Muscle of back (tissue), 3 donors: ENCODE measurements at regions not wholly inside any gene's neighbourhood (a gene's known extent, or its start where the extent isn't known, plus 50 kb on each side); places are given as distances from the start of the nearest gene placed in this dataset.
"Not testable (repeated sequence)": the region's sequence is repeated elsewhere in the genome, so short reads cannot be mapped to it uniquely, and the experiment has no call there.

ENCODE experiments used
- DNase-seq, 3 donors: peaks; one replicate each; pipeline versions ENCODE4 v3.0.0 to v3.0.0-alpha.2; 2013

DNA sequence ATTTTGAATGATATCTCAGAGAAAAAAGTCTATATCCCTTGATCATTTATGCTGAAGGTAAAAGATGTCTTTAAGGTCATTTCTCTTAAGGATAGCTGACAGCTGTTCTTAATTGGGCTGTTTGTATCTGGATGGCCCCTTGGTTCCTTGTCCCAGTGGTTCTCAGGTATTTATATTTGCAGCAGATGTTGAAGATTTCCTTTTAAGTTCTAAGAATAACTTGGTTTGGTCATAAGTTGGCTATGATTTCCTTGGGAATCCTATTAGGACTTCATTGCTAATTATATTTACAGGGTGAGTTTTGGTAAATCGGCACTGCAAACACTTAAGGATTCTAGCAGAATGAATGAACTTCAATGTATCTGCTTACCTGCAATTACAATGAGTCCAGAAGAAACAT is 460.4 kb upstream of the SGO1 start:
- no peak for DNase-seq

DNA sequence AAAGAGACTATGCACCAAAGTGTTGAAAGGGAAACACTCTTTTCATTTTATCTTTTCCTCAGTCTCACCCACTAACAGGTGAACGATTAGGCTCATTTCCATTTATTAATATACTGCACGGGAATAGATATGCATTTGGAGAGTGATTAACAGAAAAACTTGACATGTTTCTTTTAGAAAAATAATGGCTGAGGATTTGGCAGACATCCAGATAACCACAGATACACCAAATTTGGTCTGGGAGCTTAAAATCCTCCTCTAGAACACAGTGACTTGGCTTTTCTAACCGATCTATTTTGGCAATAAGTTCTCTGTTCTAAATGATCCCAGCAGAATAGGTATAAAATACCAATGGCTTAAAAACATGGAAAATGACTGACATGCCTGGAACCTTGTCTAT is 459.3 kb upstream of the SGO1 start:
- no peak for DNase-seq

- no peak for DNase-seq
Measured at GRCh38 chr3:20637729-20638128, 451.7 kb upstream of the SGO1 start.

- peak in 1 of 3 donors; percentile 75 for DNase-seq
Measured at GRCh38 chr3:20622304-20622703, 436.3 kb upstream of the SGO1 start.

DNA sequence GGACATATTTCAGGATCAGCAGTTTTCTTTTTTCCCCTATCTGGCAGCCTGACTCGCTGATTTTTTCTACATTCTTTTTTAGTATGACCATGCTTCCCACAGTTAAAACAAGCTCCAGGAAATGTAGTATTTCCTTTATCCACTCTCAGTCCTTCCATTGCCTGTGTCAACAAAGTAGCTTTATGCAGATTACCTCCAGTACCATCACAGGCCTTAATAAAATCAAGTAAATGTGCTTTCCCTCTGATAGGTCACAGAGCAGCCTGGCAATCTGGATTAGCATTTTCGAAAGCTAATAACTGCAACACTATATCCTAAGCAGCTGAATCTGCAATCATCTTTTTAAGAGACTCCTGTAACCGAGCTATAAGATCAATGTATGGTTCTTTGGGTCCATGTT is 432.6 kb upstream of the SGO1 start:
- not testable (repeated sequence) for DNase-seq

- peak in 2 of 3 donors; percentile 8 to 34 for DNase-seq
Measured at GRCh38 chr3:20618181-20618580, 432.2 kb upstream of the SGO1 start.

DNA sequence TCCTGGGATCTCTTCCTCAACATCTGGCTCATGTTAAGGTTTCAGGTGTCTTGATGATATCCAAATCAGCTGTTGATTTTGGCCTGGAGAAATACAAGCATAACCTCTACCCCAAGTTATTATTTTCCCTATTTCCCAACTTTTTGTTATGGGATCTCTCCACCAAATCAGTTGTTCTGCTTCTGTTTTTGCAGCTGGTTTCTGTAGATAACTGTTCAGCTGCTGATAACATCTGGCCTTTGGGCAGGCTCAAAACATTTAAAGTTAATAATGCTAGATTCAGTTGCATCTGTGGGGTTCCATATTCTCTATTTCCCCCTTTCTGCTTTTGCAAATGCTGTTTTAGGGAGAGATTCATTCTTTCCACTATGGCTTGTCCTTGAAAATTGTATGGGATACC is 430.0 kb upstream of the SGO1 start:
- DNase-seq = not testable (repeated sequence)

DNA sequence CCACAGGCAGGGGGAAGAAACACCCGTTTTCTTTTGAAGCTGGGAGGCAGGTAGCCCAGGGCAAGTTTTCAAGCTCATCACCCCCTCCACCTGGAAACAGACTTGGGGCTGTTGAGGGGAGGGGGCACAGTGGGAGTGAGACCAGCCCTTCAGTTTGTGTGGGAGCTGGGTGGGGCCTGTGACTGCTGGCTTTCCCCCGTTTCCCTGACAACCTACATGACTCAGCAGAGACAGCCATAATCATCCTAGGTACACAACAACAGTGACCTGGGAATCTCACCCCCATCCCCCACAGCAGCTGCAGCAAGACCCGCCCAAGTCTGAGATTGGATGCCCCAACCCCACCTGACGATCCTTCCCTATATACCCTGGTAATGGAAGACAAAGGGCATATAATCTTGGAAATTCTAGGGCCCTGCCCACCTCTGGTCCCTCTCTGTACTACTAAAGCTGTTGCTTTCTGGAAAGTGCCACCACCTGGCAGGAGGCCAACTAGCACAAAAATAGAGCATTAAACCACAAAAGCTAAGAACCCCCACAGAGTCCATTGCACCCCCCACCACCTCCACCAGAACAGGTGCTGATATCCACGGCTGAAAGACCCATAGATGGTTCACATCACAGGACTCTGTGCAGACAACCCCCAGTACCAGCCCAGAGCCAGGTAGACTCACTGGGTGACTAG is 422.2 kb upstream of the SGO1 start:
- no peak for DNase-seq

- DNase-seq = no peak
Measured at GRCh38 chr3:20604659-20605058, 418.7 kb upstream of the SGO1 start.

- no peak for DNase-seq
Measured at GRCh38 chr3:20589275-20589674, 403.3 kb upstream of the SGO1 start.

DNA sequence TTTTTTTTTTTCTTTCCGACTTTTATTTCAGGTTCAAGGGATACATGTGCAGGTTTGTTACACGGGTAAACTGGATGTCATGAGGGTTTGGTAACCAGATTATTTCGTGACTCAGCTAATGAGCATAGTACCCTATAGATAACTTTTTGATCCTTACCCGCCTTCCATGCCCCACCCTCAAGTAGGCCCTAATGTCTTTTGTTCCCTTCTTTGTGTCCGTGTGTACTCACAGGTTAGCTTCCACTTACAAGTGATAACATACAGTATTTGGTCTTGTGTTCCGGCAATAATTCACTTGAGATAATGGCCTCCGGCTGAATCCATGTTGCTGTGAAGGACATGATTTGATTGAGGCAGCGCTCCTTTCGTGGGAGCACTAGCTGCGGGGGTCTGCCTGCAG is 402.8 kb upstream of the SGO1 start:
- DNase-seq = no peak

DNA sequence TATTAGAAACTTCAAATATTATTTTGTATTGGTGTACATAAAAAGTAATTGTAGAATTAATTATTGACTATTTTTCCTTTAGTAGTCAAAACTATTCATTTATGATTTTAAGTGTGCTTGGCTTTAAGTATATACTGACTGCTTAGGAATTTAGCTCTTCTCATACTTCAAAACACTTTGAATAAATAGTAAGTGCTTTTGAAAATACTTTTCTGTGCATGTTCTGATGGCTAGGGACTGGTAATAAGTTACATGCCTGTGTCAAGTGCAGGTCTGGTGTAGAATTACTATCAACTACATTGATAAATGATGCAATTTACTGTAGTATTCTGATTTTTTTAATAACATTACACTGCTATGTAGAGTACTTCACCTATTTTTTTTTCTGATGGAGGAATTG is 397.6 kb upstream of the SGO1 start:
- DNase-seq = no peak

DNA sequence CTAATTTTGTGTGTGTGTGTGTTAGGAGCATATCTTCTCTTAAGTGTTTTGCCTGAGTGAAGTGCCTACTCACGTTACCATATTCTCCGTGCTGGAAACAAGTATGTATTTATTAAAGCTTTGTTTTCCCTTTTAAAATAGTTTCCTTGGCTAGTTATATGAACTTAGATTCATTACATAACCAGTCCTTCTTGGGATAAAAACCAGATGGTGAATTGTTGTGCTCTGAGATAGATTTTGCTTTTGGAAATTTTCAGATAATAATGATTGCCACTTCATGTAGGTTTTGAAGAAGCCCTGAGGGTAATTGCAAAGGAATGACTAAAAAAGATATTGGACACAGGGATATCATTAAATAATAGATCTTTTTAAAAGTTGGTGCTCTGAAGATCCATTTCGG is 390.2 kb upstream of the SGO1 start:
- peak in 1 of 3 donors; percentile 17 for DNase-seq

- peak in 1 of 3 donors; percentile 83 for DNase-seq
Measured at GRCh38 chr3:20575146-20575545, 389.1 kb upstream of the SGO1 start.

DNA sequence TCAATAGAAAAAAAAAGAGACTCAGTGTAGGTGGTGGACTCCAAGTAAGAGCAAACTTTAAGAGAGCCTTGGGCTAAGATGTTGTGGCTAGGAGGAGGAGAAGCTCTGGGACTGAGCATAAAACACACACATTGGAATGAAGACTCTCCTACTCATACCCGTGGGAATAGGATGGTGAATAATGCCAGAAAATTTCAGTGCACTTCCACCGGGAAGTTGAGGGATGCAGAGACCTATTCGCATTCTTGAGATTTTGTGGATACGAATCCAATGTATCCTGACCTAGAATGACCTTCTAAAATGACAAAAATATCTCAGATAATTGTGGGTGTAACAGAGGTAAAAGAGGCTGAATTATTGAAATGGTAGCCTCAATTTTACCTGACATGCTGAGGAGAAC is 388.7 kb upstream of the SGO1 start:
- peak in 1 of 3 donors; percentile 89 for DNase-seq

GRCh38 chr3:20573175-20573574 is 387.2 kb upstream of the SGO1 start:
- DNase-seq = peak in 1 of 3 donors; percentile 40

DNA sequence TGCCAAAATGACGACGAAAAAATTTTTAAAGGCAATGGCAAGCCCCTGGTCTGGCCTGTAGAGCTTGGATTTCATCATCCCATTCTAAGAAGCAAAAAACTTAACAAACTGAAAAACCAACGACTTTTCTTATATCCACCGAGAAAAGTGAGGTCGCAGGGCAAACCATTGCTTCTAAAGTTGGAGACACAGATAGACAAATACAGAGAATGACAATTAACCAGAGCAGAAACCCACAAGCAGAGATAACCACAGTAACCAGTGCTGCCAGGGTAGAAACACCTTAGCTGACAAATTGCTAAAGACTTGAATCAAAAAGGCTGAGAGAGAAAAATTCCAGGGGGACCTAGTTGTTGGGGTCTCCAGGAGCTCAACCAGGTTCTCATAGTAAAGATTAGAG is 386.5 kb upstream of the SGO1 start:
- no peak for DNase-seq

DNA sequence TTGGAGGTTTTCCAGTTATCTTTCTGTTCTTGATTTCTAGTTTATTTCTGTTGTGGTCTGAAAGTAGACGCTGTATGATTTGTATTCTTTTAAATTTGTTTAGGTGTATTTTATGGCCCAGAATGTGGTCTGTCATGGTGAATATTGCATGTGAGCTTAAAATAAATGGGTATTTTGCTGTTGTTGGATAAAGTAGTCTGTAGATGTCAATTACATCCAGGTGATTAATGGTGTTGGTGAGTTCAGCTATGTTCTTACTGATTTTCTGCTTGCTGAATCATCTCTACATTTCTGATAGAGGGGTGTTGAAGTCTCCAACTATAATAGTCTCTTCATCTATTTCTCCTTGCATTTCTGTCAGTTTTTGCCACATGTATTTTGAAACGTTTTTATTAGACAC is 383.3 kb upstream of the SGO1 start:
- DNase-seq = no peak

- peak in 1 of 3 donors; percentile 13 for DNase-seq
Measured at GRCh38 chr3:20564966-20565365, 379.0 kb upstream of the SGO1 start.

DNA sequence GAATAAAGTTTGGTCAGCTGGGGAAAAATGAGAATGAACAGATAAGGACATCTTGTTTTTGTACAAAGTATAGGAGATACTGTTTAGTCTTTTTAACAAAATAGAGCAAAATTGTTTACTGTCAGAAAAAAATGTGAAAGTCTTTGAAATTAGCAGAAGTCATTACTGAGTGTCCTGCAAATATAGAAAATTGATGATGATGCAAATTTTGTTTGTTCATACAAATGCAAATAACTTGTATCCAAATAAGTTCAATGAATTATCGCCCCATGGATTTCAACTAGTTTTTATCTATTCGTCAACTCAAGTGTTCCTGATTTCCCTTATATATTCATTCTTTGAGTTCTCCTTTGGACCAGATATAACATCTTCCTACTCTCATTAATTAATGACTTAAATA is 378.0 kb upstream of the SGO1 start:
- no peak for DNase-seq

- DNase-seq = no peak
Measured at GRCh38 chr3:20563251-20563650, 377.2 kb upstream of the SGO1 start.

DNA sequence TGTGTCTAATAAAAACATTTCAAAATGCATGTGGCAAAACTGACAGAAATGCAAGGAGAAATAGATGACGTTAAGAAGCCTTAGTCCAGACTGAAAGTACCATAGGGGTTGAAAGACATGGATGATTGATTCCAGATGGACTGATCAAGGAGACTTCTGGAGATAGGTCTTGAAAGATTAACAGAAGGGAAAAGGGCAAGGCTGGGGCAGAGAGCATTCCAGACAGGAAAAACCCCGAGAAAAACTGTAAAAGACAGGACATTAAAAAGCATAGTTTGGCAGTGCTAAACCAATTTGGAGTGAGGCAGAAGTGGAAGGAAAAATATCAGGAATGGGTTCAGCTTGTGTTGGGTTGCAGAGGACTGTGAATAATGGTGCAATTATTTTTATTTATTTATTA is 375.2 kb upstream of the SGO1 start:
- DNase-seq = no peak

GRCh38 chr3:20560446-20560845 is 374.4 kb upstream of the SGO1 start:
- DNase-seq = not testable (repeated sequence)

GRCh38 chr3:20558161-20558560 is 372.2 kb upstream of the SGO1 start:
- DNase-seq = no peak
